ENCODE measurements at regions not wholly inside any gene's neighbourhood (a gene's known extent, or its start where the extent isn't known, plus 50 kb on each side); places are given as distances from the start of the nearest gene placed in this dataset.
"Not testable (repeated sequence)": the region's sequence is repeated elsewhere in the genome, so short reads cannot be mapped to it uniquely, and the experiment has no call there.

GRCh38 chr13:44685641-44686040 lies 109.5 kb upstream of the TSC22D1 start:
- no peak overlapping the region for H3K4me3 Mint-ChIP-seq (ENCODE audit: unreplicated experiment)
- H3K36me3 Mint-ChIP-seq (ENCODE audit: unreplicated experiment), result no peaks in the 10 kb centered on the region
- H3K27me3 Mint-ChIP-seq (ENCODE audit: unreplicated experiment), result no peaks in the 10 kb centered on the region
- no peak overlapping the region for H3K27ac Mint-ChIP-seq (ENCODE audit: unreplicated experiment)
- no peak for TF ChIP-seq CTCF (IDR thresholded peaks at IDR 0.05)
- H3K9me3 Mint-ChIP-seq (ENCODE audit: unreplicated experiment), result peaks cover 4% of the 10 kb centered on the region
- no peak for DNase-seq (ENCODE audit: extremely low spot score, unreplicated experiment)
- H3K4me1 Mint-ChIP-seq (ENCODE audit: unreplicated experiment), result peaks cover 18% of the 10 kb centered on the region

GRCh38 chr13:44682416-44682815 lies 106.3 kb upstream of the TSC22D1 start:
- not testable (repeated sequence) for H3K9me3 Mint-ChIP-seq (ENCODE audit: unreplicated experiment); H3K36me3 Mint-ChIP-seq (ENCODE audit: unreplicated experiment); H3K4me3 Mint-ChIP-seq (ENCODE audit: unreplicated experiment); H3K27me3 Mint-ChIP-seq (ENCODE audit: unreplicated experiment); DNase-seq (ENCODE audit: extremely low spot score, unreplicated experiment); H3K27ac Mint-ChIP-seq (ENCODE audit: unreplicated experiment)
- peaks cover 15% of the 10 kb centered on the region for H3K4me1 Mint-ChIP-seq (ENCODE audit: unreplicated experiment)

- H3K36me3 Mint-ChIP-seq (ENCODE audit: unreplicated experiment), result no peaks in the 10 kb centered on the region
- H3K4me1 Mint-ChIP-seq (ENCODE audit: unreplicated experiment), result peaks cover 15% of the 10 kb centered on the region
- no peak overlapping the region for H3K27ac Mint-ChIP-seq (ENCODE audit: unreplicated experiment)
- H3K27me3 Mint-ChIP-seq (ENCODE audit: unreplicated experiment), result no peaks in the 10 kb centered on the region
- DNase-seq (ENCODE audit: extremely low spot score, unreplicated experiment), result no peak
- no peak for TF ChIP-seq CTCF (IDR thresholded peaks at IDR 0.05)
- H3K9me3 Mint-ChIP-seq (ENCODE audit: unreplicated experiment), result peaks cover 3% of the 10 kb centered on the region
- no peak overlapping the region for H3K4me3 Mint-ChIP-seq (ENCODE audit: unreplicated experiment)
Measured at GRCh38 chr13:44680746-44681355, 104.7 kb upstream of the TSC22D1 start.

GRCh38 chr13:44679597-44679996 lies 103.5 kb upstream of the TSC22D1 start:
- DNase-seq (ENCODE audit: extremely low spot score, unreplicated experiment), result no peak

GRCh38 chr13:44678197-44678596 lies 102.1 kb upstream of the TSC22D1 start:
- H3K27ac Mint-ChIP-seq (ENCODE audit: unreplicated experiment), result no peak overlapping the region
- H3K27me3 Mint-ChIP-seq (ENCODE audit: unreplicated experiment), result no peaks in the 10 kb centered on the region

More at GRCh38 chr13:44679597-44679996, 103.5 kb upstream of the TSC22D1 start:
- H3K36me3 Mint-ChIP-seq (ENCODE audit: unreplicated experiment), result no peaks in the 10 kb centered on the region
- no peaks in the 10 kb centered on the region for H3K9me3 Mint-ChIP-seq (ENCODE audit: unreplicated experiment)
- no peak for TF ChIP-seq CTCF (IDR thresholded peaks at IDR 0.05)
- H3K27me3 Mint-ChIP-seq (ENCODE audit: unreplicated experiment), result no peaks in the 10 kb centered on the region
- peaks cover 15% of the 10 kb centered on the region for H3K4me1 Mint-ChIP-seq (ENCODE audit: unreplicated experiment)
- H3K27ac Mint-ChIP-seq (ENCODE audit: unreplicated experiment), result peak overlapping the region; percentile 21
- no peak overlapping the region for H3K4me3 Mint-ChIP-seq (ENCODE audit: unreplicated experiment)

More at GRCh38 chr13:44678197-44678596, 102.1 kb upstream of the TSC22D1 start:
- Mint-ChIP-seq H3K4me3 (ENCODE audit: unreplicated experiment) (no peak overlapping the region), H3K36me3 (ENCODE audit: unreplicated experiment) (no peaks in the 10 kb centered on the region), H3K9me3 (ENCODE audit: unreplicated experiment) (no peaks in the 10 kb centered on the region), H3K4me1 (ENCODE audit: unreplicated experiment) (peaks cover 15% of the 10 kb centered on the region)
- no peak for TF ChIP-seq CTCF (IDR thresholded peaks at IDR 0.05)
- no peak for DNase-seq (ENCODE audit: extremely low spot score, unreplicated experiment)

Measured in osteocyte (in vitro differentiated cells).